ENCODE measurements at regions not wholly inside any gene's neighbourhood (a gene's known extent, or its start where the extent isn't known, plus 50 kb on each side); places are given as distances from the start of the nearest gene placed in this dataset.
"Not testable (repeated sequence)": the region's sequence is repeated elsewhere in the genome, so short reads cannot be mapped to it uniquely, and the experiment has no call there.

DNA sequence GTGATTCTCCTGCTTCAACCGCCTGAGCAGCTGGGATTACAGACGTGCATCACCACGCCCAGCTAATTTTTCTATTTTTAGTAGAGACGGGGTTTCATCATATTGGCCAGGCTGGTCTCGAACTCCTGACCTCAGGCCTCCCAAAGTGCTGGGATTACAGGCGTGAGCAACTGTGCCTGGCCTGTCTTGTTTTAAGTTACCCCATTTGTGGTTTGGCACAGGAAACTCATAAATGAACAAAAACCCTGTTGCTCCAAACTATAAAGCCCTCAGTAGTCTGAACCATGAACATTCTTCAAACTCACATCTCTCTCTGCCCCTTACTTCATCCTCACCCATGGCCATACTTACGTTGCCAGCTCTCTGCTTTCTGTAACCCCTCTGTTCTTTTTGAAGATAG is 61.7 kb downstream of the RHOU start:
- not testable (repeated sequence) for DNase-seq (ENCODE audit: low spot score)

DNA sequence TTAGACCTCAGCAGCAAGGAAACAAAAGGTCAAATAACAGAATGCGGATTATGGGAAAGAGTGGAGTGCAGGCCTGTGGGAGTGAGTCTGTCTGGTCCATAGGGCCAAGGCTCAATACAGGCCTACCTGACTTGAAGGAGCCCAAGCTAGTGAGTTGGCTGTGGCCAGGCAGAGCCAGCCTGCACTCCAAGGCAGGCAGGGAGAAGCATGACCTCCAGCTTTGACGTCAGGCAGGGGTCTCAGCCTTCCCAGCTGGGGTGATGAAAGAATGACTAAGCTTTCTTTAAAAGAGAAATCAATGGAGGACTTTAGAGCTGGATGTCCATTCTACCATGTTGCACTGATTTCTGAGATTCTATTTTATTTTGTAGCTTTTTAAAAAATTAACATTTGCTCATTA is 62.8 kb downstream of the RHOU start:
- DNase-seq (ENCODE audit: low spot score) = no peak

DNA sequence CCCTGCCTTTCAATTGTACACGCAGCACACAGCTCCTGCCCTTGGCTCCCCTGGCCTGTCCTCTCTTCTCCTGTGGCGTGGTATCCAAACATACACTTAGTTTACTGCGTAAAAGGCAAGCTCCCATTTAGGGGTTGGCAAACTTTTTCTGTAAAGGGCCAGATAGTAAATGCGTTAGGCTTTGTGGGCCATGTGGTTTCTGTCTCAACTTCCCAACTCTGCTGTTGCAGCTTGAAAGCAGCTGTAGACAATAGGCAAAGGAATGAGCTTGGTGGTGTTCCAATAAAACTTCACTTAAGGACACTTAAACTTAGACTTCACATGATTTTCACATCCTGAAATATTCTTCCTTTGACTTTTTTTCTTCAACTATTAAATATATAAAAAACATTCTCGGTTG is 63.3 kb downstream of the RHOU start:
- DNase-seq (ENCODE audit: low spot score) = no peak

DNA sequence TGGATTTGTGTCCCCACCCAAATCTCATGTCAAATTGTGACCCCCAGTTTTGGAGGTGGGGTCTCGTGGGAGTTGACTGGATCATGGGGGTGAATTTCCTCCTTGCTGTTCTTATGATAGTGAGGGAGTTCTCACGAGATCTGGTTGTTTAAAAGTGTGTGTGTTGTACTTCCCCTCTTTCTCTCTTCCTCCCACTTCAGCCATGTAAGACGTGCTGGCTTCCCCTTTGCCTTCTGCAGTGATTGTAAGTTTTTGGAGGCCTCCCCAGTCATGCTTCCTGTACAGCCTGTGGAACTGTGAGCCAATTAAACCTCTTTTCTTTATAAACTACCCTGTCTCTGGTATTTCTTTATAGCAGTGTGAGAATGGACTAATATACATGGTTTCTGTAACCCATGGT is 64.6 kb downstream of the RHOU start:
- DNase-seq (ENCODE audit: low spot score) = no peak

DNA sequence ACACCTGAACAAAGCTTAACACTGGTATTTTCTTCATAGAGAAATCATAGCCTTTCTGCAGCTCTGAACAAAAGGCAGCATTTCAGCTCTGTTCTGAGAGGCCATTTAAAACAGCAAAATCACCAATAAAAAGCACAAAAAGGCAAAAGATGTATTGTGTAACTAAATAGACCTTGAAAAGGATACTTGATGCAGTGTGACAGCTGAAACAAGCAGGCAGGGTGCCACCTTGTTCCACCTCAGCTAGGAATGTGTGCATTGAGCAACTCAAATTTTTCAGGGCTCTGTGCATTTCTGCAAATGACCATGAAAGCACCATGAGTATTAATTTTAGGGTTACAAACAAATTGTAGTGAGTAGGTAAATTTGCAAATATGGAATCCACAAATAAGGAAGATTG is 65.8 kb downstream of the RHOU start:
- DNase-seq (ENCODE audit: low spot score) = no peak

DNA sequence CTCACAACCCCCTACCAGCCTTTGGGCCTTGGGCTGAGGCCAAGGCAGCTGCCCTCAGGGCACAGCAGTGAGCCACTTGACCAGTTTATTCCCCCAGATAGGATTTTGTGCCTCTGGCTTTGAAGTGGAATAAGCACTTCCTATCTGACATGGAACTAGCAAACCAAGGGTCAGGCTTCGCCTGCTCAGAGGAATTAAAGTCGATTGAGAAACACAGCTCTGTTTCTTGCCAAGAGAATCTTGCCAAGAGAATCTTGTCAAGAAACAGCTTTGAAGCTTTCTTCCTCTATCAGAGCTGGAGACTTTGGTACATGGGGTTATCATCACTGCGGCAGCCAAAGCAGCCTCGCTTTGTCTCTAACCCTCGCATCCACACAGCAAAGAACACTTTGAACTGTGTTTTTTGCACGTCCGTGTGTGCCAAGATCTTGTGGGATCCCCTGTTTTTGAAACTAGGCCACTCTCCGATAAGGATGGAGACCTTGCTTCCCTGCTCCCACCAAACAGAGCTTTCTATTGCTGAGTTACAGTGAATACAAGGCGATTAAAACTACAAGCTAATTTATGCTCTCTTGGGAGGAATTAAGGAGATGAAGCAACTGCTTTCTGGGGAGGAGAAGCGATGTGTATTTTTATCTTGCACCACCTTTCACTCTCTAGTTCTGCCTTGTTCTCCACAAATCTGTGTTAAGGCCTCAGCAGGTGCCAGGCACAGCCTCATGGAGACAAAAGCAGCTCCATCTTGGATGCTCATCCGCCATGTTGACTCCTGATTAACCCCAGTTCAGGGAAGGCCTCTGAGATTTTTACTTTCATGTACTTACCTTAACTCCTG is 67.3 kb downstream of the RHOU start:
- peak; percentile 37 for DNase-seq (ENCODE audit: low spot score)

DNA sequence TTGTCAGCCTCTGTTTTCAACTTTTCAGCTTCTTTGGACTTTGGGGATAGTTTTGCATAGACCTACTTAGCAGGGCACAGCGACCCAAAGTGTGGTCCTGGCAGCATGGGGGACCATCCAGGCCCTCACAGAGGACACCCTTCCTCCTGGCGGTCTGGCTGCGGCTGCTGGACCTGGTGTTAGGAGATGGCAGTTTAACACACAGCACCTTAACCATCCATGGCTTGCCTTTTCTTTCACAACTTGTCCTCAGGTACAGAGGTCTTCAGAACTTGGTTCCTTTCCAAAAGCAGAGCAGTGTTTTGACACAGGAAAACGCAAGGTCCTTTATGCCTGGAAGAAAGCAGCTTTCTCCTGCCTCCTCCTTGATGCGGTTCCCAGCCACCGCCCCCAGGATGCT is 68.1 kb downstream of the RHOU start:
- DNase-seq (ENCODE audit: low spot score) = no peak

DNA sequence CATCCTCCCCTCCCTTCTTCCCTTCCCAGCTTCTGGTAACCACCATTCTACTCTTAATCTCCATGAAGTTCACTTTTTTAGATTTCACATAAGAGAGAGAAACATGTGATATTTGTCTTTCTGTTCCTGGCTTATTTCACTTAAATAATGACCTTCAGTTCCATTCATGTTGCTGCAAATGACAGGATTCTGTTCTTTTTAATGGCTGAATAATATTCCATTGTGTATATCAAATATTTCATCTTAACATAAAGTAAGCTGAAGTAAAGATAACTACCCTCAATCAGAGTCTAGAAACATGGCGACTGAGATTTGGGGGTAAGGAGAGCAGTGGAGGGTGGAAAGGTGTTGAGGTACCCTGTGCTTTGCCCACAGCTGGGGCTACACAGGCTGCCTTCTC is 68.9 kb downstream of the RHOU start:
- DNase-seq (ENCODE audit: low spot score) = no peak

DNA sequence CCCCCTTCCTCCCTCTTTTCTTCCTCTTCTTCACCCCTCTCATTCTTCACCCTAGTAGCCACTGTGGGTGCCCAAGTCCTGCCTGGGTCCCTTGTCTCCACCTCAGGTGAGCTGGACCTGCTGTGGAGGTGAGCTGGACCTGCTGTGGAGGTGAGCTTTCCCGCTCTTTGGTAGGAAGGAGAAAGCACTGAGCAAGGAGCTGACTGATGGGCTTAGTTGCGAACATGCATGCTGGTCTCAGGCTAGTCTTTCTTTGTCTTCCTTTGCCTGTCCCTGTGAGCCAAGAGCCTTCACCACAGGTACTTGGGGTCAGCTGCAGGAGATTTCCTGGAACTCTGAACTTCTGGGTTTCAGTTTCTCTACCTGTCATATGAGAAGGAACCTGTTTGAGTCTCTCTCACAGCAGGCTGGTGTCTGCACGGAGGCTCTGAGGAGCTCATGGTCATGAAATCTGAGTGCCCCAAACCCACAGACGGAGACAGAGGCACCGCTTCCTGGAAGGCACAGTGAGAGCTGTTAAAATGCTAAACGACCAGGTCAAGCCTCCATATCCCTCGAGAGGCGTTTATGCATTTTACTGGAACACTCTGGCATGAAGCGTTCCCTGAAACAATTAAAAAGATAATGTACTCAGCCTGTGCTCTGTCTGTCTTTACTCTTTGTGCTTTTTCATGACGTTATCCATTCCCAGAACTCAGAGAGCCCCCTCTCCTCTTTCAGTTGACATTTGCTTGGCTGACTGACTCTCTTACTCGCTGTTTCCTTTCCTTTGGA is 69.5 kb downstream of the RHOU start:
- DNase-seq (ENCODE audit: low spot score) = no peak

DNA sequence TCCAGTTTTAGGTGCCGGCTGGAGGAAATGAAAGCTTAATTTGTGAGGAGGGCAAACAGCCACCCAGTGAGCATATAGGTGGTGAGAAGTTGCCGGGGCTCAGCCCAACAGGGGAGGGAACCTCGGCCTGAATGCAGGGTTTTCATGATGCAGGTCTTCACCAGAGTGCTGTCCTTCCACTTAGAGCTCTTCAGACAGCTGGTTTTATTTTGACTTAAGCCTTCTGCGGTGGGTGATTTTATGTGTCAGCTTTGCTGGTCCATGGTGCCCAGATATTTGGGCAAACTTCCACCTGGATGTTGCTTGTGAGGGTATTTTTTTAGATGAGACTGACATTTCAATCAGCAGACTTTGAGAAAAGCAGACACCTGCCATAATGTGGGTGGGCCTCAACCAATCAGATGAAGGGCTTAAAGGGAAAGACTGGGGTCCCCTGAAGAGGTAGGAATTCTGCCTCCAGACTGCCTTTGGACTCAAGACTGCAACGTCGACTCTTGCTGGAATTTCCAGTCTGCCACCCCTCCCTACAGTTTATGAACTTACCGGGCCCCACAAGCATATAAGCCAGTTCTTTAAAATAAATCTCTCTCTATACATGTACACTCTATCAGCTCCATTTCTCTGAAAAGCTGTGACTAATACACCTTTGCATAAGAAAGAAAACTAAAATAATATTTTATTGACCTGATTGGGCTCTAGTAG is 72.8 kb downstream of the RHOU start:
- no peak for DNase-seq (ENCODE audit: low spot score)

DNA sequence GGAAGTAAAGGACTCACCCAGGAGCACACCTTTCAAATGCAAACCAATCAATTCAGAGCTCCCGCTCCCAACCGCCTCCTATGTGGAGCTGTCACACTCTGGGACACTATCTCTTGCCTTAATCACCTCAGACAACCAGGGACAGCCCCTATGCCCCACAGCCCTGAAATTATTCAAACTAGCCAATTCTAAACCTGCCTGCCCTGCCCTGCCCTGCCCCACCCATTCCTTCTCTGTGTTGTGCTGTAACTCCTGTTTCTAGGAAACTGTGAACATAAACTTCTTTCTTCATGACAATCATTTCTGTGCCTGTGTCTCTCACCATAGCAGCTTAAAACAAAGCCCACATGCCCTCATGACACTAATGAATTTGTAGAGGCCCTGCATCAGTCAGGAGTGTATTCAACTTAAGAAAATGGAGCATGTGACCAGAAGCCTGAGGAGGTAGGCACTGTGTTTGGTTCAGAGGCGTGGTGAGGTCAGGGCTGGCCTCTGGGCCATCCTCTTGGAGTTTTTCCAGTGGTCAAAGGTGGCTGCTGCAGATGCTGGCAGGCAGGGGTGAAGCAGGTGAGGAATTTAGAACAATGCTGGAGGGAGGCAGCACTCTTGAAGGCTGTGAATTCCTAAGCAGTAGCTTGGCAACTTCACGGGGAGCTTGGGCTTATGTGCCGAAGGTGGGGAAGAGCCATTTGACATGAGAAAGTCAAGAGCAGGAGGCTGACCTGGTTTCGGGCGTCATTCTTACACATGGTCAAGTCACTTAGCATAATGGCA is 74.5 kb downstream of the RHOU start:
- no peak for DNase-seq (ENCODE audit: low spot score)

DNA sequence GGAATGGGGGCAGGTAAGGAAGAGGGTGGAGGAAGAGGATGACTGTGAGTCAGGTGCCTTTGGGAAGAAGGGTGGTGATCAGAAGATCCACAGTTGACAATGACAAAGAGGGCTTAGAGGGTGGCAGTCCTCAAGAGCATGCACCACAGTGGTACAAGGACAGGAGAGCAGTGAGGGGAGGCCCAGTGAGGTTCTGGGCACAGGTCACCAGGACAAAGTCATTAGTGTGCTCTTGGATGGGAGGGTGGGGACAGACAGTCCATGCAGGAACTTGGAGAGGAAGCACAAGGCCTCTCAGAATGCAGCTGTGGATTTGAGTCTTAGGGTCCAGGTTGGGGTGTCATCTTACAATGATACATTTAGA is 75.1 kb downstream of the RHOU start:
- DNase-seq (ENCODE audit: low spot score) = no peak

DNA sequence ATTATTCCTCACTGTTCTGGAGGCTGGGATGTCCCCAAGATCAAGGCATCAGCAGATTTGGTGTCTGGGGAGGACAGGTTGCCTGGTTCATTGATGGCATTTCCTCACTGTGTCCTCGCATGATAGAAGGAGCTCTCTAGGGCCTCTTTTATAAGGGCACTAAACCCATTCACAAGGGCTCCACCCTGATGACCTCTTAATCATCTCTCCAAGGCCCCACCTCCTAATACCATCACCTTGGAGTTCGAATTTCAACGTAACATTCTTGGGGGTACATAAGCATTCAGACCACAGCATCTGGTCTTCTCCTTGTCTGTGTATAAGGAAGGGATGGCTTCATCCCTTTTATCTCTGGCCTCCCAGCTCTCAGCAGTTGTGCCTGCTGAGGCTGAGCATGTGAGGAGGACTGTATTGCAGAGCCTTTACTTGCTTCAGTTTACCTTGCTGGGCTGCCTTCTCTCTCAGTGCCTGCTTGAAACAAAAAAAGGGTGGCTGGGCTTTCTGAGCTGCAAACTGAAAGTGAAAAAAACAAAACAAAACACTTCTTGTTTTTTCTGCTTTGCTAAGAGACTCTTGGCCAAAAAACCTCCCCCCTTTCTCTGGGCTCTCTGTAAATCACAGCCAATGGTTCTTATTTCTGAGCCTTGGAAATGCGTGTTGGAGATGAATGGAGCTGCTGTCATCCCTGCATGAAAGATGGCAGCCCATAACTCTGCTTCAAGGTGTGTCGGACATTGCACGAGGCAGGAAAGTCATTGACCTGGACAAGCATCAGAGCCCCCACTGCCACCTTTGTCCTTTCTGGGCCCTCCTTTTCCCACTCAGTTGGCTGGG is 75.8 kb downstream of the RHOU start:
- peak; percentile 74 for DNase-seq (ENCODE audit: low spot score)

DNA sequence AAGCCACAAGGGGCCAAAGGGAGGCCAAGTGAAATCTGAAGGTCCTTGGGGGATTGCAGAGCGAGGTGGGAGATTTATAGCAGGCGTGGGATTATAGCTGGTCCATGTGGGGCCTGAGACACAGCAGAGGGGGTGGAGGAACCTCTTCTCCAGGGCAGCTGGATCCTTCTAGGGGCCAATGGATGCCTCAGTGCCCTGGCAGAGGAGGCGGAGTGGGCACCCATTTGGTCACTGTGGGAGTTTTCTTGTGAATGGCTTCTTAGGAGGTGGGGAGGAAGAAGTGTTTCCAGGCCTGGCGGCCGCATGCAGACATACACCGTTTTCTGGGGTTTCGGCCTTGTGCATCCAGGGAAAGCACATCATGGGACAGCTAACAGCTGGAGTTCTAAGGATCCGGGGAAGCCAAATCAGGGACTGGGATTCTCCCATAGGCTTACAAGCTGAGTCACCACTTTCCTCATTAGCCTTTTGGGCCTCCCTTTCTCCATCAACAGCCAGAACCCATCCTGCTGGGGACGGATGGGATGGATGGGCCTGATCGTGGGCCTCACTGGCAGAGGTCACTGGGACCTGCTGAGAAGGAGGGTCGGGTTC is 76.5 kb downstream of the RHOU start:
- no peak for DNase-seq (ENCODE audit: low spot score)

DNA sequence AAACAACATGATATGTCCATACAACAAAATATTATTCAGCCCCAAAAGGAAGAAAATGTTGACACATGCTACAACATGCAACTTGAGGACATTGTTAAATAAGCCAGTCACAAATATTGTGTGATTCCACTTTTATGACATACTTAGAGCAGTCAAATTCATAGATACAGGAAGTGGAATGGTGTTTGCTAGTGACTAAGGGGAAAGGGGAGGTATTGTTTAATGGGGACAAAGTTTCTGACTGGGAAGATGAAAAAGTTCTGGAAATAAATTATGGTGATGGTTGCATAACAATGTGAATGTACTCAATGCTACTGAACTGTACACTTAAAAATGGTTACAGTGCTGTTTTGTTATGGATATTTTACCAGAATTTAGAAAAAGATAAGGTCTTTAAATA is 77.7 kb downstream of the RHOU start:
- DNase-seq (ENCODE audit: low spot score) = no peak

DNA sequence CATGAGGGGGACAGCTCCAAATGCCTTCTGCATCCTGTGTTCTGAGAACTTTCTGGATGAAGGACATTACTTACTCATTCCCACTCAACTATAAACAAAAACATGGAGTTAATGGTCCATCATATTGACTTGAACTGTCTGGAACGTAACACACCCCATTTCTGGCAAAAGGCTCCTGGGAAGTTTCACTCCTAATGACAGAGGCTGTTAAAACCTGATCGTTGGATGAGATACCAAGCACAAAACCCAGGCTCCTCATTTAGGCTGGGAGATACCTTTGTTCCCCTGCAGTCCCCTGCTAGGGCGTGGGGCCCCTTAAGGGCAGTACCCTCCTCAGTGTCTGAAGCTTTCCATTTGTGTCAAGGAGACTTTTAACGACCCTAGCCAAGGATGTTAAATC is 78.9 kb downstream of the RHOU start:
- DNase-seq (ENCODE audit: low spot score) = no peak

DNA sequence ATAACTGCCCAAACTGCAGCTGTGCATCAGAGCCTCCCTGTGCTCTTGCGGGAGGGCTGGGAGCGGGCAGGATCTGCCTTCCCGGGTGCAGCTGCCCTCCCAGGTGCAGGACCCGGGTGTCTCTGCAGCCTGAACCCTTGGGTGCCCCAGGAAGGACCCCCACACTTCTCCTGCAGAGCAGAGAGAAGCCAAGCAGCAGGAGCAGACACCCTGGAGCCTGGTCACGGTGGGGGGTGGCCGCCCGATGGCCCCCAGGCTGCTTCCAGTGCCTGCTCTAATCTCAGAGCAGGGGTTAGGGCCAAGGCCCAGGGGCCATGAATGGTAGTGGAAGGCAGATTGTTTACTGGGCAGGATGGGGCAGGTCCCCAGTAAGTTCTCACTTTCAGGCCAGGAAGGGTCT is 83.0 kb downstream of the RHOU start:
- DNase-seq (ENCODE audit: low spot score) = no peak

DNA sequence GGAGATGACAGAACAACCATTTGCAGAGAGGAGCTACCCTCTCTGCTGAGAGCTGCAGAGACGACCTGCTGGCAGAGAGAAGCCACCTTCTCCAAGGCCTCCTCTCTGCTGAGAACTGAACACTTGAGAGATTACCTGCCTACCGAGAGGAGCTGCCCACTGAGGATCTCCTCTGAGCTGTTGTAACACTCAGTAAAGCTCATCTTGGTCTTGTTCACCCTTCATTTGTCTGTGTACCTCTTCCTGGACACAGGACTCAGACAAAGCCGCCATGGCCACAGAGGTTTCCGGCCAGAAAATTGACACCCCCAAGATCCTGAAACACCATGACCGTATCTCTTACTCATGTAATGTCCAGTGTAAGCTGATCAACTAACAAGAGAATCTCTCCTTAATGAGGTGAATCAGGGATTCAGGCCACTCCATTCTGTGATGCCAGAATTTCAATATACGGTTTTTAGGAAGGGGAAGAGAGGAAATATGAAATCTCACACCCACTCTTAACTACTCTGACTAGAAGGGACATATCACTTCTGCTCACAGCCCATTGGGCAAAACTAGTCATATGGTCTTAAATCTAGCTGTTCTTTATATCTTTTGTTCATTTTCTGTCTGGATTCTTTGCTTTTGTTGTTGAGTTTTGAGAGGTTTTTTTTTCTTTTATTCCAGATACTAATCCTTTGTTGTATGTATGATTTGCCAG is 83.8 kb downstream of the RHOU start:
- no peak for DNase-seq (ENCODE audit: low spot score)

DNA sequence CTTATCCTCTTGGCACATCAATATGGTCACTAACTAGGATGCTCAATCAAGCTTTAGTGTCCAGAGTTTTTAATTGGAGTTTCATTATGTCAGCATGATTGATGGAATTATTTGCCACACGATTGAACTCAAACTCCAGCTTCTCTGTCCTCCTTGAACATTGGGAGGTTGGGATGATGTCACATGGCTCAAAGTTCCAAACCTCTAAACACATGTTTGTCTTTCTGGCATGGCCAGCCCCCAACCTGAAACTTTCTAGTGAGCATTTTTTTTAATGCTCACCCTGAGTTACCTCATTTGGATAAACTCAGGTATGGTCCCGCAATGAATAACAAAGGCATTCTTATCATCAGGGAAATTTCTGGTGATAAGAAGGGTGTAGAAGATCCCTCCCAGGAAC is 86.0 kb downstream of the RHOU start:
- no peak for DNase-seq (ENCODE audit: low spot score)

DNA sequence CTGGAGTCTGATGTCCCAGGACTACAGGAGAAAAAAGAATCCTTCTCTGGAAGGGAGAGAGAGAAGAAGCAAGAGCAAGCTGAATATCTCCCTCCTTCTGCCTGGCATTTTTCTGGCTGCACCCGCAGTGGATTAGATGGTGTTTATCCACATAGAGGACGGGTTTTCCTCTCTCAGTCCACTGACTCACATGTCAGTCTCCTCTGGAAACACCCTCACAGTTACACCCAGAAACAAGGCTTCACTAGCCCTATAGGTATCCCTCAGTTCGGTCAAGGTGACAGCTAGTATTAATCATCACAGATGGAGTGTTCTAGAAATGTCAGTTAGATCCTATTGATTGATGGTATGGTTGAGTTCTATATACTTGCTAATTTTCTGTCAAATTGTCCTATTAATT is 87.9 kb downstream of the RHOU start:
- no peak for DNase-seq (ENCODE audit: low spot score)
